B cell (primary cell): ENCODE measurements at regions not wholly inside any gene's neighbourhood (a gene's known extent, or its start where the extent isn't known, plus 50 kb on each side); places are given as distances from the start of the nearest gene placed in this dataset.

Experiments
- CTCF ChIP-seq: fragments of 200-600 bp; IDR thresholded peaks from one replicate; pipeline ENCODE4 v1.8.0; 2022; ENCODE audit warnings: antibody characterized with exemption, mild to moderate bottlenecking
- EZH2 ChIP-seq: IDR thresholded peaks from 2 replicates; pipeline ENCODE4 v1.6.1; 2012; ENCODE audit warnings: borderline replicate concordance, low read depth, mild to moderate bottlenecking, moderate library complexity, low read length; ENCODE audit not compliant: insufficient read depth, poor library complexity, severe bottlenecking

- TF ChIP-seq EZH2 (no peak), CTCF (no peak)
These were observed 1772.0 kb upstream of the FLRT2 start for GRCh38 chr14:83757916-83758315.
